ENCODE measurements at regions not wholly inside any gene's neighbourhood (a gene's known extent, or its start where the extent isn't known, plus 50 kb on each side); places are given as distances from the start of the nearest gene placed in this dataset.

GRCh38 chr6:82441047-82441855 is 77.6 kb downstream of the TPBG start:
- no peak overlapping the region for H3K27ac ChIP-seq
- ATAC-seq (ENCODE audit: low FRiP score in 2 of 2) (no peak), DNase-seq (no peak)
- WGBS, 2 donors: 79 to 82% methylated on average over 3 of the region's 3 CpGs
- H3K27me3 ChIP-seq: no peaks in the 10 kb centered on the region
- no peaks in the 10 kb centered on the region for H3K9me3 ChIP-seq
- no peaks in the 10 kb centered on the region for H3K4me1 ChIP-seq
- no peak overlapping the region for H3K4me3 ChIP-seq
- no peaks in the 10 kb centered on the region for H3K36me3 ChIP-seq
- TF ChIP-seq CTCF (IDR thresholded peaks at IDR 0.05) (no peak), POLR2A (IDR thresholded peaks at IDR 0.05) (no peak), POLR2AphosphoS5 (IDR thresholded peaks at IDR 0.05) (no peak), EP300 (IDR thresholded peaks at IDR 0.05) (no peak)

- 72 to 75% methylated on average over 7 of the region's 7 CpGs for WGBS, 2 donors
- Histone ChIP-seq H3K9me3 (no peaks in the 10 kb centered on the region), H3K27ac (no peak overlapping the region), H3K4me3 (no peak overlapping the region), H3K36me3 (no peaks in the 10 kb centered on the region), H3K4me1 (no peaks in the 10 kb centered on the region), H3K27me3 (no peaks in the 10 kb centered on the region)
- DNase-seq (no peak), ATAC-seq (ENCODE audit: low FRiP score in 2 of 2) (no peak)
- no peak for TF ChIP-seq POLR2A (IDR thresholded peaks at IDR 0.05)
- TF ChIP-seq POLR2AphosphoS5 (IDR thresholded peaks at IDR 0.05): no peak
- TF ChIP-seq EP300 (IDR thresholded peaks at IDR 0.05): no peak
These were observed 78.6 kb downstream of the TPBG start for GRCh38 chr6:82442061-82442719.

GRCh38 chr6:82458147-82458546 is 94.5 kb downstream of the TPBG start:
- TF ChIP-seq POLR2AphosphoS5 (IDR thresholded peaks at IDR 0.05) (no peak), CTCF (IDR thresholded peaks at IDR 0.05) (no peak), EP300 (IDR thresholded peaks at IDR 0.05) (no peak), POLR2A (IDR thresholded peaks at IDR 0.05) (no peak)
- peaks cover 0 to 5% (median 0%) of the 10 kb centered on the region in 4 donors for H3K9me3 ChIP-seq

DNA sequence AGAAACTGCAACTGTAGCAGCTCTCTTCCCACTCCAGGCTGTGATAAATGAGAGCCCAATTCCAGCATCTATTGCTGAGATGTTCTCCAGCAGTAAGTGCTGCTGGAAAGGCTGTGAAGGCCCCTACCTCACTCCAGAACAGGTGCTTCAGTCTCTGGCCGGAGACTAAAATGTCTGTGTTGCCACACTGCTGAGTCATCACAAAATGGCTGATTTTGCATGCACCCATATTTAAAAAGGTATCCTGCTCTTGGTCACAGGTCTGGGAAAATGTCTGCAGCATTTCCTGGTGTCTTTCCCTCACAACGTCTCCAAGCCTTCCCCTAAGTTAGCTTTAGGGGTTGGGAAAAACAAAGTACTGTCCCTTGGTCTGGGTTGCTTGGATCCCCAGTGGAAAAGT is 95.1 kb downstream of the TPBG start:
- 62 to 64% methylated on average over 1 to 2 of the region's 2 CpGs for WGBS, 2 donors
- Histone ChIP-seq H3K4me1 (no peaks in the 10 kb centered on the region), H3K36me3 (no peaks in the 10 kb centered on the region), H3K9me3 (peaks cover 0 to 5% (median 0%) of the 10 kb centered on the region in 4 donors), H3K27me3 (no peaks in the 10 kb centered on the region), H3K4me3 (no peak overlapping the region), H3K27ac (no peak overlapping the region)
- no peak for TF ChIP-seq EP300 (IDR thresholded peaks at IDR 0.05)
- no peak for DNase-seq
- no peak for ATAC-seq (ENCODE audit: low FRiP score in 2 of 2)

More at GRCh38 chr6:82458147-82458546, 94.5 kb downstream of the TPBG start:
- ATAC-seq (ENCODE audit: low FRiP score in 2 of 2) (no peak), DNase-seq (no peak)
- Histone ChIP-seq H3K27ac (no peak overlapping the region), H3K27me3 (no peaks in the 10 kb centered on the region), H3K36me3 (no peaks in the 10 kb centered on the region), H3K4me1 (no peaks in the 10 kb centered on the region), H3K4me3 (no peak overlapping the region)

DNA sequence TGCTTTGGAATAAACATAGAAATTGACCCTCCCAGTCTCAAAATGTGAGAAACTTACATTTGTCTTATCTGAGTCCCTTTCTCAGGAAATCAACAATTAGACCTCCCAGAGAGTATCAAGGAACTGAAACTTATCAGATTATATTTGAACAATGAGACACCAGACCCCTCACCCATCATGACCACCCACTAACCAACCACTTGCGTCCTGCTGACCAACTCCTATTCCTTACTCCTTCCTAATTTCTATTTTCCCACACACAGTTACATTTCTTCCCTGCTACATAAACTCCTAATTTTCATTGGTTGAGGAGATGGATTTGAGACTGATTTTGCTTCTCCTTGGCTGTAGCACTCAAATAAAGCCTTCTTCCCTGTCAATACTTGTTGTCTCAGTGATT is 97.9 kb downstream of the TPBG start:
- TF ChIP-seq CTCF (IDR thresholded peaks at IDR 0.05) (no peak), POLR2A (IDR thresholded peaks at IDR 0.05) (no peak), POLR2AphosphoS5 (IDR thresholded peaks at IDR 0.05) (no peak), EP300 (IDR thresholded peaks at IDR 0.05) (no peak)
- ATAC-seq (ENCODE audit: low FRiP score in 2 of 2) (no peak), DNase-seq (no peak)
- no peaks in the 10 kb centered on the region for H3K36me3 ChIP-seq
- 76 to 81% methylated on average over 1 of the region's 1 CpG for WGBS, 2 donors
- no peaks in the 10 kb centered on the region for H3K4me1 ChIP-seq
- no peak overlapping the region for H3K27ac ChIP-seq
- peaks cover 0 to 5% (median 0%) of the 10 kb centered on the region in 4 donors for H3K9me3 ChIP-seq
- H3K4me3 ChIP-seq: no peak overlapping the region
- no peaks in the 10 kb centered on the region for H3K27me3 ChIP-seq
